ENCODE measurements at regions not wholly inside any gene's neighbourhood (a gene's known extent, or its start where the extent isn't known, plus 50 kb on each side); places are given as distances from the start of the nearest gene placed in this dataset.

- Histone ChIP-seq H3K79me2 (ENCODE audit: insufficient read depth) (no peaks in the 10 kb centered on the region), H4K20me1 (ENCODE audit: insufficient read depth) (no peaks in the 10 kb centered on the region), H2AFZ (no peak overlapping the region), H3K27ac (no peak overlapping the region), H3F3A (ENCODE audit: insufficient read depth) (no peaks in the 10 kb centered on the region), H3K9ac (no peak overlapping the region), H3K36me3 (ENCODE audit: low read depth) (no peaks in the 10 kb centered on the region), H3K9me2 (ENCODE audit: insufficient read depth) (no peaks in the 10 kb centered on the region), H3K4me3 (no peak overlapping the region), H3K4me2 (ENCODE audit: unreplicated experiment) (no peak overlapping the region), H3K9me3 (ENCODE audit: low read depth) (no peaks in the 10 kb centered on the region), H3K4me1 (ENCODE audit: insufficient read depth) (no peaks in the 10 kb centered on the region), H3K27me3 (replicated peaks; ENCODE audit: insufficient read depth) (no peaks in the 10 kb centered on the region)
- no peak for DNase-seq
- in situ Hi-C loops (cut with MboI): no loop called here
- TF ChIP-seq EZH2 (IDR thresholded peaks at IDR 0.05; ENCODE audit: insufficient read depth, poor library complexity, severe bottlenecking) (no peak), EZH2phosphoT487 (IDR thresholded peaks at IDR 0.05; ENCODE audit: insufficient read depth, low read depth) (no peak)
- 19 to 25% methylated on average over 2 of the region's 2 CpGs for WGBS, 2 experiments (ENCODE audit: low coverage in 1 of 2, low lambda C conversion rate in 2 of 2, missing lambda C conversion rate in 2 of 2)
These were observed 736.3 kb downstream of the POM121L12 start for GRCh38 chr7:53771701-53772100.

GRCh38 chr7:53776323-53776722 is 740.9 kb downstream of the POM121L12 start:
- Histone ChIP-seq H3K9ac (no peak overlapping the region), H3K9me3 (ENCODE audit: low read depth) (no peaks in the 10 kb centered on the region), H3K9me2 (ENCODE audit: insufficient read depth) (no peaks in the 10 kb centered on the region), H2AFZ (no peak overlapping the region), H3K4me1 (ENCODE audit: insufficient read depth) (no peaks in the 10 kb centered on the region), H3K36me3 (ENCODE audit: low read depth) (no peaks in the 10 kb centered on the region), H3F3A (ENCODE audit: insufficient read depth) (no peaks in the 10 kb centered on the region), H3K79me2 (ENCODE audit: insufficient read depth) (no peaks in the 10 kb centered on the region), H3K27ac (no peak overlapping the region), H4K20me1 (ENCODE audit: insufficient read depth) (no peaks in the 10 kb centered on the region), H3K4me2 (ENCODE audit: unreplicated experiment) (no peak overlapping the region), H3K27me3 (replicated peaks; ENCODE audit: insufficient read depth) (no peaks in the 10 kb centered on the region), H3K4me3 (no peak overlapping the region)
- WGBS, 2 experiments (ENCODE audit: low coverage in 1 of 2, low lambda C conversion rate in 2 of 2, missing lambda C conversion rate in 2 of 2): 0 to 4% methylated on average over 1 of the region's 1 CpG
- no peak for DNase-seq
- no peak for TF ChIP-seq EZH2 (IDR thresholded peaks at IDR 0.05; ENCODE audit: insufficient read depth, poor library complexity, severe bottlenecking)
- no peak for TF ChIP-seq EZH2phosphoT487 (IDR thresholded peaks at IDR 0.05; ENCODE audit: insufficient read depth, low read depth)
- in situ Hi-C loops (cut with MboI): no loop called here

DNA sequence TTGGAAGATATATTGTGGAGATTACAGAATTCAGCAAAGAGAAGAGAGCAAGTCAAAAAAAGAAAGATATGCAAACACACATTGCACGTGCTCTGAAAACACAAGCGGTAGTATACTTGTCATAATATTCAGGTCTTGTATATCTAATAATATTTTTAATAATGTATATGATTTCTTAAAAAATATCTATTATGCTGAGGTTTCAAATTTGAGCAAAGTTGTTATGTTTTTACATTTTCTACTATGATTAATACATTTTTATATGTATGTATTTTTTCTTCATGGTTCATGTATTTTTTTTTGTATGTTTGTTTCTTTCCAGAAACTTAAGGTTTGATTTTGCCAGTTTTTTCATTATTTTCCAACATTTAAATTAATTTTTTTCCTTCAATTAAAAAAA is 752.4 kb upstream of the VSTM2A start:
- Histone ChIP-seq H3K27ac (no peak overlapping the region), H3K4me2 (ENCODE audit: unreplicated experiment) (no peak overlapping the region), H3K4me1 (ENCODE audit: insufficient read depth) (no peaks in the 10 kb centered on the region), H3K9me2 (ENCODE audit: insufficient read depth) (no peaks in the 10 kb centered on the region), H3F3A (ENCODE audit: insufficient read depth) (no peaks in the 10 kb centered on the region), H3K9ac (no peak overlapping the region), H2AFZ (no peak overlapping the region), H4K20me1 (ENCODE audit: insufficient read depth) (no peaks in the 10 kb centered on the region), H3K27me3 (replicated peaks; ENCODE audit: insufficient read depth) (no peaks in the 10 kb centered on the region), H3K79me2 (ENCODE audit: insufficient read depth) (no peaks in the 10 kb centered on the region), H3K36me3 (ENCODE audit: low read depth) (no peaks in the 10 kb centered on the region), H3K4me3 (no peak overlapping the region), H3K9me3 (ENCODE audit: low read depth) (no peaks in the 10 kb centered on the region)
- no peak for TF ChIP-seq EZH2phosphoT487 (IDR thresholded peaks at IDR 0.05; ENCODE audit: insufficient read depth, low read depth)
- no peak for TF ChIP-seq EZH2 (IDR thresholded peaks at IDR 0.05; ENCODE audit: insufficient read depth, poor library complexity, severe bottlenecking)
- in situ Hi-C loops (cut with MboI): no loop called here
- no peak for DNase-seq
- 38 to 41% methylated on average over 2 of the region's 2 CpGs for WGBS, 2 experiments (ENCODE audit: low coverage in 1 of 2, low lambda C conversion rate in 2 of 2, missing lambda C conversion rate in 2 of 2)

DNA sequence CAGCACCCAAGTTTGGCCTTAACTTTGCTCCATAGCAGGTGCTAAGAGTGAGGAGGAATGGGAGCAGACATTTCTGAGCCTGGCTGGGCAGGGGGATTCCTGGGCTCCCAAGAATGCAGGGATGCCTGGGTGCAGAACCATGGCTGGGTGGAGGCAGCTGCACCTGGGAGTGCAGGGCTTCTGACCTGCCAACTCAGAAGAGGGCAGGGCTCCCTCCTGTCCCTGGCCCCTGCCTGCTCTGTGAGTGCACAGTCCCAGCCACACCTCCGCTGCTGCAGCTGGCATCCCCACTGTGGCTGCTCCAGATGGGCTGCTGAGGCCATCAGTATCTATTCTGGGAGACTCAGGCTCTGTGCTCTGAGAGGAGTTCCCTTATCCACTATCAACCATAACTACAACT is 747.4 kb upstream of the VSTM2A start:
- Histone ChIP-seq H3F3A (ENCODE audit: insufficient read depth) (no peaks in the 10 kb centered on the region), H3K27ac (no peak overlapping the region), H3K27me3 (replicated peaks; ENCODE audit: insufficient read depth) (no peaks in the 10 kb centered on the region), H3K4me1 (ENCODE audit: insufficient read depth) (no peaks in the 10 kb centered on the region), H3K36me3 (ENCODE audit: low read depth) (no peaks in the 10 kb centered on the region), H3K9me2 (ENCODE audit: insufficient read depth) (no peaks in the 10 kb centered on the region), H3K4me3 (no peak overlapping the region), H3K4me2 (ENCODE audit: unreplicated experiment) (no peak overlapping the region), H4K20me1 (ENCODE audit: insufficient read depth) (no peaks in the 10 kb centered on the region), H3K9me3 (ENCODE audit: low read depth) (no peaks in the 10 kb centered on the region), H2AFZ (no peak overlapping the region), H3K9ac (no peak overlapping the region), H3K79me2 (ENCODE audit: insufficient read depth) (no peaks in the 10 kb centered on the region)
- in situ Hi-C loops (cut with MboI): no loop called here
- WGBS, 2 experiments (ENCODE audit: low coverage in 1 of 2, low lambda C conversion rate in 2 of 2, missing lambda C conversion rate in 2 of 2): 0 to 20% methylated on average over 1 of the region's 1 CpG
- no peak for TF ChIP-seq EZH2phosphoT487 (IDR thresholded peaks at IDR 0.05; ENCODE audit: insufficient read depth, low read depth)
- no peak for TF ChIP-seq EZH2 (IDR thresholded peaks at IDR 0.05; ENCODE audit: insufficient read depth, poor library complexity, severe bottlenecking)
- DNase-seq: no peak

GRCh38 chr7:53800746-53801145 is 741.4 kb upstream of the VSTM2A start:
- 18 to 22% methylated on average over 4 of the region's 4 CpGs for WGBS, 2 experiments (ENCODE audit: low coverage in 1 of 2, low lambda C conversion rate in 2 of 2, missing lambda C conversion rate in 2 of 2)
- no peaks in the 10 kb centered on the region for H3K4me1 ChIP-seq (ENCODE audit: insufficient read depth)
- H3K9me3 ChIP-seq (ENCODE audit: low read depth): no peaks in the 10 kb centered on the region
- no peaks in the 10 kb centered on the region for H3F3A ChIP-seq (ENCODE audit: insufficient read depth)
- no peak overlapping the region for H3K4me2 ChIP-seq (ENCODE audit: unreplicated experiment)
- in situ Hi-C loops (cut with MboI): no loop called here
- TF ChIP-seq EZH2 (IDR thresholded peaks at IDR 0.05; ENCODE audit: insufficient read depth, poor library complexity, severe bottlenecking) (no peak), EZH2phosphoT487 (IDR thresholded peaks at IDR 0.05; ENCODE audit: insufficient read depth, low read depth) (no peak)
- H3K27ac ChIP-seq: no peak overlapping the region
- no peak overlapping the region for H2AFZ ChIP-seq
- H3K9me2 ChIP-seq (ENCODE audit: insufficient read depth): no peaks in the 10 kb centered on the region
- H3K4me3 ChIP-seq: no peak overlapping the region
- no peaks in the 10 kb centered on the region for H3K79me2 ChIP-seq (ENCODE audit: insufficient read depth)
- H3K27me3 ChIP-seq (replicated peaks; ENCODE audit: insufficient read depth): no peaks in the 10 kb centered on the region
- no peak overlapping the region for H3K9ac ChIP-seq
- DNase-seq: no peak
- H3K36me3 ChIP-seq (ENCODE audit: low read depth): no peaks in the 10 kb centered on the region
- H4K20me1 ChIP-seq (ENCODE audit: insufficient read depth): no peaks in the 10 kb centered on the region
